NB4 (cell line): ENCODE measurements at regions not wholly inside any gene's neighbourhood (a gene's known extent, or its start where the extent isn't known, plus 50 kb on each side); places are given as distances from the start of the nearest gene placed in this dataset.

Source experiments
- MYC ChIP-seq: IDR thresholded peaks from 2 replicates; pipeline ENCODE4 v1.6.1; 2011; ENCODE audit warnings: low read depth, low read length
- POLR2A ChIP-seq: IDR thresholded peaks from 2 replicates; pipeline ENCODE4 v1.6.1; 2011; ENCODE audit warnings: mild to moderate bottlenecking; ENCODE audit not compliant: insufficient read length; ENCODE audit errors: extremely low read depth
- TF ChIP-seq, protein P1 (sequence below): IDR thresholded peaks from 2 replicates; pipeline ENCODE4 v1.6.1; 2011; ENCODE audit warnings: low read depth, low read length
- TF ChIP-seq, protein P2 (sequence below): IDR thresholded peaks from one replicate; pipeline ENCODE4 v1.5.1; 2012; ENCODE audit warnings: low read depth, low read length

DNA sequence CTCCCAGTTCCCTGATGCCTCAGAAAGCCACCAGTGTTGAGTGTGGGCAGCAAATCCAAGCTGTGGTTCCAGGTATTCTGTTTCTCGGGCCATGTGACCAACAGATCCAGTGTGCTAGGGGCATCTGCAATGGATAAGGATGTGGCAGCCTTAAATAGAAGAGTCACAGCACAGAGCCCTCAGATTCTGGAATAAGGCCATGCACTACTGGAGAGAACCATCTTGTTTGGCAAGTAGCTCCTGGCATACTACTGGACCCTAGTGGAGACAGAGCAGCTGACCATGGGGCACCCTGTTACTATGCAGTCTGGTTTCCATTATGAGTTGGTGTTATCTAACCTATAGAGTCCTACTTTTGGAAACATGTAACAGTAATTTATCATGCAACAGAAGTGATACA is 53.3 kb upstream of the ZBTB7C start:
- TF ChIP-seq, protein P1, sequence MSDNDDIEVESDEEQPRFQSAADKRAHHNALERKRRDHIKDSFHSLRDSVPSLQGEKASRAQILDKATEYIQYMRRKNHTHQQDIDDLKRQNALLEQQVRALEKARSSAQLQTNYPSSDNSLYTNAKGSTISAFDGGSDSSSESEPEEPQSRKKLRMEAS = no peak
- TF ChIP-seq, protein P2, sequence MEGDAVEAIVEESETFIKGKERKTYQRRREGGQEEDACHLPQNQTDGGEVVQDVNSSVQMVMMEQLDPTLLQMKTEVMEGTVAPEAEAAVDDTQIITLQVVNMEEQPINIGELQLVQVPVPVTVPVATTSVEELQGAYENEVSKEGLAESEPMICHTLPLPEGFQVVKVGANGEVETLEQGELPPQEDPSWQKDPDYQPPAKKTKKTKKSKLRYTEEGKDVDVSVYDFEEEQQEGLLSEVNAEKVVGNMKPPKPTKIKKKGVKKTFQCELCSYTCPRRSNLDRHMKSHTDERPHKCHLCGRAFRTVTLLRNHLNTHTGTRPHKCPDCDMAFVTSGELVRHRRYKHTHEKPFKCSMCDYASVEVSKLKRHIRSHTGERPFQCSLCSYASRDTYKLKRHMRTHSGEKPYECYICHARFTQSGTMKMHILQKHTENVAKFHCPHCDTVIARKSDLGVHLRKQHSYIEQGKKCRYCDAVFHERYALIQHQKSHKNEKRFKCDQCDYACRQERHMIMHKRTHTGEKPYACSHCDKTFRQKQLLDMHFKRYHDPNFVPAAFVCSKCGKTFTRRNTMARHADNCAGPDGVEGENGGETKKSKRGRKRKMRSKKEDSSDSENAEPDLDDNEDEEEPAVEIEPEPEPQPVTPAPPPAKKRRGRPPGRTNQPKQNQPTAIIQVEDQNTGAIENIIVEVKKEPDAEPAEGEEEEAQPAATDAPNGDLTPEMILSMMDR = no peak
- TF ChIP-seq POLR2A = no peak
- no peak for TF ChIP-seq MYC
